ENCODE measurements at regions not wholly inside any gene's neighbourhood (a gene's known extent, or its start where the extent isn't known, plus 50 kb on each side); places are given as distances from the start of the nearest gene placed in this dataset.

GRCh38 chr5:133905424-133905823 lies 63.0 kb downstream of the C5orf15 start:
- no peak for DNase-seq (ENCODE audit: low read depth)

- no peak for DNase-seq (ENCODE audit: low read depth)
Measured at GRCh38 chr5:133904641-133905040, 63.8 kb downstream of the C5orf15 start.

GRCh38 chr5:133902511-133903118 lies 65.8 kb downstream of the C5orf15 start:
- DNase-seq (ENCODE audit: low read depth): no peak

- DNase-seq (ENCODE audit: low read depth): no peak
Measured at GRCh38 chr5:133900534-133901270, 67.7 kb downstream of the C5orf15 start.

GRCh38 chr5:133899506-133899905 lies 68.9 kb downstream of the C5orf15 start:
- no peak for DNase-seq (ENCODE audit: low read depth)

GRCh38 chr5:133898440-133898839 lies 70.0 kb downstream of the C5orf15 start:
- DNase-seq (ENCODE audit: low read depth): no peak

- no peak for DNase-seq (ENCODE audit: low read depth)
Measured at GRCh38 chr5:133897431-133897830, 71.0 kb downstream of the C5orf15 start.

- DNase-seq (ENCODE audit: low read depth): no peak
Measured at GRCh38 chr5:133896873-133897272, 71.6 kb downstream of the C5orf15 start.

GRCh38 chr5:133895979-133896845 lies 72.2 kb downstream of the C5orf15 start:
- no peak for DNase-seq (ENCODE audit: low read depth)

GRCh38 chr5:133894143-133894542 lies 74.3 kb downstream of the C5orf15 start:
- no peak for DNase-seq (ENCODE audit: low read depth)

GRCh38 chr5:133892774-133893173 lies 75.7 kb downstream of the C5orf15 start:
- DNase-seq (ENCODE audit: low read depth): no peak

- DNase-seq (ENCODE audit: low read depth): no peak
Measured at GRCh38 chr5:133892306-133892705, 76.1 kb downstream of the C5orf15 start.

GRCh38 chr5:133891390-133891789 lies 77.0 kb downstream of the C5orf15 start:
- DNase-seq (ENCODE audit: low read depth): no peak

GRCh38 chr5:133890776-133891280 lies 77.6 kb downstream of the C5orf15 start:
- no peak for DNase-seq (ENCODE audit: low read depth)

- DNase-seq (ENCODE audit: low read depth): no peak
Measured at GRCh38 chr5:133890314-133890713, 78.1 kb downstream of the C5orf15 start.

GRCh38 chr5:133889271-133889905 lies 79.0 kb downstream of the C5orf15 start:
- no peak for DNase-seq (ENCODE audit: low read depth)

GRCh38 chr5:133888625-133888991 lies 79.8 kb downstream of the C5orf15 start:
- DNase-seq (ENCODE audit: low read depth): no peak

GRCh38 chr5:133885566-133885965 lies 82.9 kb downstream of the C5orf15 start:
- DNase-seq (ENCODE audit: low read depth): no peak

GRCh38 chr5:133884569-133885311 lies 83.7 kb downstream of the C5orf15 start:
- no peak for DNase-seq (ENCODE audit: low read depth)

- DNase-seq (ENCODE audit: low read depth): no peak
Measured at GRCh38 chr5:133883916-133884315, 84.5 kb downstream of the C5orf15 start.

- no peak for DNase-seq (ENCODE audit: low read depth)
Measured at GRCh38 chr5:133882846-133883245, 85.6 kb downstream of the C5orf15 start.

GRCh38 chr5:133882389-133882695 lies 86.1 kb downstream of the C5orf15 start:
- DNase-seq (ENCODE audit: low read depth): no peak
